GM12878 (cell line): ENCODE measurements at regions not wholly inside any gene's neighbourhood (a gene's known extent, or its start where the extent isn't known, plus 50 kb on each side); places are given as distances from the start of the nearest gene placed in this dataset.

Source experiments
- ATAC-seq: fragments of 200-7000 bp; cut with Tn5 transposase; 3 replicates; pipeline ENCODE4 v1.9.1; 2020; ENCODE audit warnings: mild to moderate bottlenecking, moderate library complexity
- BruUV-seq: library from RNA; stranded (reverse); fragments of 400-500 nt; replicated peaks from 2 replicates; lab custom pipeline; 2021; lab: Mats Ljungman, UMichigan
- CTCF ChIA-PET: fragments of 300-600 bp; sonication (Branson Sonifier 250); formaldehyde crosslinking; extraction: SDS; loops from one replicate; lab custom pipeline; 2021; ENCODE audit warnings: inconsistent platforms; lab: Yijun Ruan, JAX
- POLR2A ChIA-PET: fragments of 350-600 bp; formaldehyde crosslinking; extraction: SDS; loops from one replicate; lab custom pipeline; 2021; ENCODE audit warnings: inconsistent platforms; lab: Charles Lee
- RAD21 ChIA-PET: fragments of 300-600 bp; sonication (Branson Sonifier 250); formaldehyde crosslinking; loops from one replicate; lab custom pipeline; 2023; ENCODE audit warnings: antibody characterized with exemption; ENCODE audit not compliant: unreplicated experiment; lab: Charles Lee
- SMC1A ChIA-PET: fragments of 300-600 bp; sonication (Branson Sonifier 250); formaldehyde crosslinking; loops from one replicate; lab custom pipeline; 2023; ENCODE audit not compliant: unreplicated experiment, uncharacterized antibody; lab: Charles Lee
- DNase-seq: peaks from one replicate; pipeline ENCODE4 v3.0.0-alpha.2; 2011; ENCODE audit warnings: low read depth, low spot score
- FAIRE-seq: peaks from 3 replicates; lab custom pipeline; 2011; peaks lifted over from hg19 to GRCh38; lab: Jason Lieb, UNC
- H2AFZ ChIP-seq: 2 replicates; pipeline ENCODE4 v1.6.0; 2011; ENCODE audit warnings: low read depth, low read length, control low read depth; ENCODE audit not compliant: control insufficient read depth
- H3K27ac ChIP-seq: 2 replicates; pipeline ENCODE4 v1.5.1; 2011; ENCODE audit warnings: control low read depth; ENCODE audit not compliant: control insufficient read depth, insufficient read depth
- H3K27me3 ChIP-seq, 2 experiments: replicated peaks in 1 of 2; 2 replicates each; pipeline versions ENCODE4 v1.6.0 to v1.6.1; 2011; ENCODE audit warnings: low read length in 1 of 2; ENCODE audit not compliant: control insufficient read depth in 2 of 2, insufficient read depth in 2 of 2
- H3K36me3 ChIP-seq, 2 experiments: 2 replicates each; pipeline ENCODE4 v1.5.1; 2011; ENCODE audit warnings: low read length in 1 of 2; ENCODE audit not compliant: control insufficient read depth in 2 of 2, insufficient read depth in 2 of 2
- H3K4me1 ChIP-seq: 2 replicates; pipeline ENCODE4 v1.6.1; 2011; ENCODE audit warnings: mild to moderate bottlenecking, low read length, moderate library complexity, mixed read lengths; ENCODE audit not compliant: control insufficient read depth, insufficient read depth
- H3K4me2 ChIP-seq: 2 replicates; pipeline ENCODE4 v1.6.0; 2011; ENCODE audit warnings: control low read depth; ENCODE audit not compliant: control insufficient read depth, insufficient read depth
- H3K4me3 ChIP-seq: fragments of 200-600 bp; sonication (generic); 2 replicates; pipeline ENCODE4 v1.5.1; 2016
- H3K79me2 ChIP-seq: 2 replicates; pipeline ENCODE4 v1.6.0; 2011; ENCODE audit warnings: low read length; ENCODE audit not compliant: control insufficient read depth, insufficient read depth
- H3K9ac ChIP-seq: 2 replicates; pipeline ENCODE4 v1.8.0; 2011; ENCODE audit warnings: low read length, control low read depth, mixed read lengths; ENCODE audit not compliant: control insufficient read depth, insufficient read depth
- H3K9me3 ChIP-seq: replicated peaks from 3 replicates; pipeline ENCODE4 v1.5.1; 2011; ENCODE audit warnings: mild to moderate bottlenecking, low read length; ENCODE audit not compliant: control insufficient read depth, insufficient read depth
- H4K20me1 ChIP-seq: 2 replicates; pipeline ENCODE4 v1.6.0; 2011; ENCODE audit not compliant: control insufficient read depth, insufficient read depth
- DPF2 ChIP-seq: fragments of 450-650 bp; IDR thresholded peaks from 2 replicates; pipeline ENCODE4 v1.6.1; 2017; ENCODE audit warnings: mild to moderate bottlenecking
- E4F1 ChIP-seq: fragments of 450-650 bp; IDR thresholded peaks from 2 replicates; pipeline ENCODE4 v1.6.1; 2018; ENCODE audit warnings: borderline replicate concordance, mild to moderate bottlenecking; ENCODE audit not compliant: partially characterized antibody
- EGR1 ChIP-seq, 2 experiments: IDR thresholded peaks; 1 replicate in 1 of 2; 2 replicates in 1 of 2; pipeline ENCODE4 v1.6.1; 2011 to 2012; ENCODE audit warnings: low read depth in 2 of 2, low read length in 2 of 2, borderline replicate concordance in 1 of 2, mild to moderate bottlenecking in 1 of 2, moderate library complexity in 1 of 2
- EZH2 ChIP-seq: IDR thresholded peaks from 2 replicates; pipeline ENCODE4 v1.6.1; 2012; ENCODE audit warnings: low read depth, mild to moderate bottlenecking, control low read depth, inconsistent platforms, low read length, borderline replicate concordance; ENCODE audit not compliant: control insufficient read depth
- MXI1 ChIP-seq: fragments of 150-350 bp; IDR thresholded peaks from 2 replicates; pipeline ENCODE4 v1.6.1; 2011; ENCODE audit warnings: low read depth, mild to moderate bottlenecking, inconsistent platforms, low read length, improper control_type of control experiment
- PAX8 ChIP-seq: fragments of 450-650 bp; IDR thresholded peaks from 2 replicates; pipeline ENCODE4 v1.6.1; 2017; ENCODE audit warnings: mild to moderate bottlenecking, moderate library complexity
- RAD51 ChIP-seq: fragments of 450-650 bp; IDR thresholded peaks from 2 replicates; pipeline ENCODE4 v1.6.1; 2016; ENCODE audit warnings: moderate library complexity, mild to moderate bottlenecking, inconsistent platforms
- RBBP5 ChIP-seq: fragments of 200-600 bp; sonication (generic); conservative IDR thresholded peaks from 2 replicates; pipeline ENCODE4 v1.6.1; 2016
- SPI1 ChIP-seq: IDR thresholded peaks from 2 replicates; pipeline ENCODE4 v1.6.1; 2011; ENCODE audit warnings: low read depth, mild to moderate bottlenecking, low read length, moderate library complexity, borderline replicate concordance; ENCODE audit not compliant: insufficient read depth
- SREBF1 ChIP-seq: IDR thresholded peaks from 2 replicates; pipeline ENCODE4 v1.6.1; 2012; ENCODE audit warnings: mild to moderate bottlenecking, low read length
- TARDBP ChIP-seq: IDR thresholded peaks from 2 replicates; pipeline ENCODE4 v1.6.1; 2016; ENCODE audit warnings: borderline replicate concordance
- YBX1 ChIP-seq: fragments of 450-650 bp; IDR thresholded peaks from 2 replicates; pipeline ENCODE4 v1.6.1; 2016; ENCODE audit warnings: antibody characterized with exemption
- ZBED1 ChIP-seq: IDR thresholded peaks from 2 replicates; pipeline ENCODE4 v1.6.1; 2016; ENCODE audit warnings: borderline replicate concordance
- ZNF24 ChIP-seq: fragments of 450-650 bp; IDR thresholded peaks from 2 replicates; pipeline ENCODE4 v1.6.1; 2017; ENCODE audit warnings: antibody characterized with exemption, mild to moderate bottlenecking
- WGBS: methylation state at CpG from one replicate; pipeline ENCODE4 v1.1.6; 2016; ENCODE audit warnings: low lambda C conversion rate; ENCODE audit not compliant: insufficient replicate concordance, insufficient coverage; ENCODE audit errors: missing lambda C conversion rate; 5-methylcytosine and 5-hydroxymethylcytosine counted together
- in situ Hi-C: fragments of 300-500 bp; cut with MboI; formaldehyde crosslinking; loops from 9 replicates; pipeline ENCODE4 v1.14.3; 2018; ENCODE audit warnings: mixed read lengths
- intact Hi-C: fragments of 100-400 bp; cut with micrococcal nuclease; formaldehyde crosslinking; loops from one replicate; pipeline ENCODE4 v1.14.2; 2022; ENCODE audit not compliant: unreplicated experiment

- no peak for TF ChIP-seq E4F1
These were observed 108.7 kb downstream of the FOXA2 start (continued) for GRCh38 chr20:22475662-22476061.

GRCh38 chr20:22474224-22474623, 110.1 kb downstream of the FOXA2 start:
- Histone ChIP-seq H3K79me2 (no peaks in the 10 kb centered on the region), H3K9me3 (no peaks in the 10 kb centered on the region; the same call in 2 of the 3 replicates), H3K36me3 (no peaks in the 10 kb centered on the region), H2AFZ (no peak overlapping the region), H3K9ac (no peak overlapping the region), H3K4me2 (no peak overlapping the region), H3K27me3 (no peaks in the 10 kb centered on the region), H3K27ac (no peak overlapping the region), H3K4me1 (no peaks in the 10 kb centered on the region), H3K4me3 (no peak overlapping the region), H4K20me1 (no peaks in the 10 kb centered on the region)
- RAD21 ChIA-PET = no interaction called here
- SMC1A ChIA-PET = no interaction called here
- POLR2A ChIA-PET = no interaction called here
- CTCF ChIA-PET = interaction anchor here (0.9 kb wide), 1 partner anchor 10 kb away, joined by 3 read pairs; no protein-coding TSS in a partner anchor
- no peak for ATAC-seq
- in situ Hi-C loops = no loop called here
- 28% methylated on average over 3 of the region's 3 CpGs for WGBS
- TF ChIP-seq RBBP5 (no peak), ZBED1 (no peak), TARDBP (no peak), RAD51 (no peak), ZNF24 (no peak), SPI1 (no peak), YBX1 (no peak), EZH2 (no peak), PAX8 (no peak), MXI1 (no peak), DPF2 (no peak), EGR1 (IDR thresholded peaks at IDR 0.05; ENCODE audit: borderline replicate concordance in 1 of 2, low read depth in 2 of 2, low read length in 2 of 2) (no peak), E4F1 (no peak), SREBF1 (no peak)
- no peak for FAIRE-seq
- DNase-seq = no peak
- intact Hi-C loops = no loop called here
- BruUV-seq = no TSS peak
